HG03575 (cell line): ENCODE measurements at regions not wholly inside any gene's neighbourhood (a gene's known extent, or its start where the extent isn't known, plus 50 kb on each side); places are given as distances from the start of the nearest gene placed in this dataset.
"Not testable (repeated sequence)": the region's sequence is repeated elsewhere in the genome, so short reads cannot be mapped to it uniquely, and the experiment has no call there.

Experiments
- ATAC-seq: cut with Tn5 transposase; IDR thresholded peaks from one replicate; pipeline ENCODE4 v1.9.1; 2021; ENCODE audit not compliant: unreplicated experiment, insufficient number of reproducible peaks, low FRiP score; ENCODE audit errors: extremely low read depth

GRCh38 chr21:35607406-35607805 lies 452.9 kb downstream of the SETD4 start:
- no peak for ATAC-seq

GRCh38 chr21:35606578-35606977 lies 453.7 kb downstream of the SETD4 start:
- ATAC-seq = no peak

DNA sequence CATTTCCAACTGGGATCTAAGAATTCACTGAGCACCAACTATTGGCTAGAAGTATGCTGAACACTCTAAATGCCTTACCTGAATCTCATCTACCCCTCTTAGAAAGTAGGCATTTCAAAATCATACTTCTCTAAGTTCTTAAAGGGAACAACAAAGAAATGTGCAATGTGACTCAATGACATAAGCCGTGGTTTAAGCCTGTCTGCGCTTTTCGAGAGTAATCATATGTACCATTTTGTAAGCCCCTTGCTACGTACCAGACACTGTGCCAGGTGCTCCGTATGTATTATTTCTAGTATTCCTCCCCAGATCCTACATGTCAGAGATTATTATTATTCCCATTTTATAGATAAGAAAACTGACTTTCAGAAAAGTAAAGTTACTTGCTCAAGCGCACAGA lies 454.2 kb downstream of the SETD4 start:
- no peak for ATAC-seq

DNA sequence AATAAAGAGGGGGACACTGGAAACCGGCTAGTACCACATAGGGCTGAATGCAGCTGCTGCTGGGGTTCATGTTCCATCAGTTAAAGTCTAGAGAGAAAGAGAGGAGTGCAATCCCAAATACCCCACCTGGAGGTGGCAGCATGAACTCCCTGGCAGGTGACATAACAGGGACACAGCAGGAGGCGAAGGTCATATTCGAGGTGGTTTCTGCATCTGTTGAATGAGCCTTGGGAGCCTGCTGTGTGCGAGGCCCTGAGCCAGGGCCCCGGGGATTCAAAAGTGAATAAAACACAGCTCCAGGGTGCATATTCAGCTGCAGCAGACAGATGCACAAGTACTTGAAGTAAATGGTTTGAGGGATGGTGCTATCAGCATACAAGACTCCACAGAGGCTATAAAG lies 456.8 kb downstream of the SETD4 start:
- no peak for ATAC-seq

GRCh38 chr21:35602811-35603362 lies 457.4 kb downstream of the SETD4 start:
- no peak for ATAC-seq

DNA sequence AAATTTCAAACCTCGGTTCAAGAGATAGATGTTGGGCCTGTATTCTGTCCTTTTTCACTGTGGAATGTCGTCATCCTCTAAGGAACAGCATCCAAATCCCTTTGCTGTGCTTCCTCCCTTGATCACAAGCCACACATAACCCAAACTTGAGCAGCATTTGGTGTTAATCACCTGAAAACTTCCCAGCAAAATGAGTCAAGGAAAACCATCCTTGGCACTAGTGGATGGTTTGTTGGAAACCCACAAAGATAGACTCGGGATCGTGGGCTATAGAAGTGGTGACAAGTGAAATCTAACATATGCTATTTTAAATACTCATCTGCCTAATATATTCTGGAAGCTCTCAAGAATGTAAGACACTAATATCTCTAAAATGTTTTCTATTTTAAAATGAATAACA lies 459.1 kb downstream of the SETD4 start:
- no peak for ATAC-seq

GRCh38 chr21:35599164-35599563 lies 461.2 kb downstream of the SETD4 start:
- no peak for ATAC-seq

DNA sequence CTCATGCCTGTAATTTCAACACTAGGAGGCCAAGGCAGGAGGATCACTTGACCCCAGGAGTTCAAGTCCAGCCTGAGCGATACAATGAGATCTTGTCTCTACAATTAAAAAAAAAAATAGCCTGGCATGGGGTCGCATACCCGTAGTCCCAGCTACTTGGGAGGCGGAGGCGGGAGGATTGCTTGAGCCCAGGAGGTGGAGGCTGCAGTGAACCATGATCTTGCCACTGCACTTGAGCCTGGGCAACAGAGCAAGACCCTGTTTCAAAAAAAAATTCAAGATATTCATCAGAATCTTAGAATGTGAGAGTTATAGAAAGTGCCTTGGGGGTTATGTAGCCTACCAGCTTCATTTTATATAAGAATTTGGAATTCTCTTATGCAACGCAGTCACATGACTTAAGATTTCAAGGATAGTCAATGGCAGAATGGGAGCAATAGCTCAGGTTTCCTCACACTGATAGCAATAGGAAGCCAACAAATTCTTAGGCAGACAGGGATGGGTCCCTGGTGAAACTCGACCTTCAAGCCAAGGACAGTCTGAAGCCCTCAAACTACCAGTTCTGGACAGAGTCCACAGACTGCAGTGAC lies 462.5 kb downstream of the SETD4 start:
- ATAC-seq = no peak

GRCh38 chr21:35594905-35595304 lies 465.4 kb downstream of the SETD4 start:
- no peak for ATAC-seq

- ATAC-seq = no peak
Observed at GRCh38 chr21:35593000-35593502, 467.3 kb downstream of the SETD4 start.

GRCh38 chr21:35590284-35590683 lies 470.0 kb downstream of the SETD4 start:
- ATAC-seq = not testable (repeated sequence)

DNA sequence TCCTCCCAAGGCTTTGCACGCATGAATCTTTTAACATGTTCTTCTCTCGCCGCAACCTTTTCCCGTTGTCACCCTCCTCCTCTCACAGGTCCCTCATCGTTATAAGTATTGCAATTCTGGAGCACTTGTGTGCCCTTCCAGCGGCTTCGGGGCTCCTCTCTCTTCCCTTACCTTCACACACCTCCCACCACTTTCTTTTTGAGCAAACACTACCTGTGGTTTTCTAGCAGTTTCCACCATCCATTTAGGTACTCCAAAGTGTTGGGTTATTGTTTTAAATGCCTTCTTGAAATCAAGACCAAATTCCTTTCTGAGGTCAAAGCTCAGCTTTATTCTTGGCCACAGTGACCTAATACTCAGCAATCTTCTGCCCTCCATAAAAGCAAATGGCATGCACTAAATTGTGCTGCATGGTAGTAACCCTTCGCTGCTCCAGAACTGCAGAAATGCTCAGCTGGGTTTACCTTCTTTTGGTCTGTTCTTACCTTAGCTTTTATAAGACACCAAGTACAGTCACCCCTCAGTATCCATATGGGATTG lies 472.4 kb downstream of the SETD4 start:
- ATAC-seq = no peak

DNA sequence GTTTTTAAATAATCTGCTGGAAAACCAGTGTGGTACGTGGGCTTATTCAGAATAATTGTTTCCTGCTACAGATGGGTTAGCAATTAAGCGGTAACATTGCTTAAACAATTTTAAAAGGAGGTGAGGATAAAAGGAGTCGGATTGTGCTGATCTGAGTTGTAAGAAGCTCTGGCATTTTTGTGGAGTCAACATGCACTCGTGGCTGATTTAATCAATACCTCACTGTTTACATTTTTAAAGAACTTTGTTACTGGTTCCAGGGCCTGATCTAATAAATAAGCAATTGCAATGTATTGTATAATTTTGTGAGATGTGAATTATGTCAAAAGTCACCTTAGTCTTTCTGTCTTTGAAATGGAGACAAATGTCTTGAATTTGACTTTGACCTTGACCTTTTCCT lies 474.0 kb downstream of the SETD4 start:
- no peak for ATAC-seq

DNA sequence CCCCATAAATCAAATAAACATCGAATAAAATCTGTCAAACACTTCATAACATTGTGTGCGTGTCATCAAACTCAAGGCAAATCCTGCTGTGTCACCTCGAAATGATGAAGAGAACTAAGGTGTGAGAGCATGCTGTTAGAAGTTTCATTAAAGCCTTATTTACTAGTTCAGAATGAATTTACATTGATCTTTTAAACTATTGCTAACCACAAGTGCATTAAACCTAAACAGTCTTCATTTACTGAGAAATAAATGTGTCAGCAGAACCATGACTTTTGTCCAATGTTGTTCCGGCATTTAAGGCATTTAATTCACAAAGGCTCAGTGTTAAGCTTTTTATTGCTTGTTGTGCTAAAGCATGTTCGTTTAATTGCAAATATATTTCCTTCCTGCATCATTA lies 474.4 kb downstream of the SETD4 start:
- no peak for ATAC-seq

DNA sequence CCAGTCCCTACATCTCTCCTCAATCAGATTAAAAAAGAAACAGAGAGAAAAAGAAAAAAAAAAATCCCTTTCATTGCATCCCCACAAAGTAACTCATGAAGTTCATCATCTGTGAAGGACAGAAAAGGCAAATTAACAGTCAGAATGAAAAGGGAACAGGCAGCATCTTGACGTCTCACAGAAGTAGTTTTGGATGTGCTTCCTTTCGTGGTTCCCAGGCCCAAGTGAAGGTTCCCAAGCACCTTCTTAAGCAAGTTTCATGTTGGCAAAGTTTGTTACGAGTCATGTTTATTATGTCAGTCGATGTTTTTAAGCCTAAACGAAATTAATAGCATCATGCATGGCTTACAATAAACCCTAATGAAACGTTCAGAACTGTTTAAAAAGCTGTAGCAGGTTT lies 475.2 kb downstream of the SETD4 start:
- no peak for ATAC-seq

DNA sequence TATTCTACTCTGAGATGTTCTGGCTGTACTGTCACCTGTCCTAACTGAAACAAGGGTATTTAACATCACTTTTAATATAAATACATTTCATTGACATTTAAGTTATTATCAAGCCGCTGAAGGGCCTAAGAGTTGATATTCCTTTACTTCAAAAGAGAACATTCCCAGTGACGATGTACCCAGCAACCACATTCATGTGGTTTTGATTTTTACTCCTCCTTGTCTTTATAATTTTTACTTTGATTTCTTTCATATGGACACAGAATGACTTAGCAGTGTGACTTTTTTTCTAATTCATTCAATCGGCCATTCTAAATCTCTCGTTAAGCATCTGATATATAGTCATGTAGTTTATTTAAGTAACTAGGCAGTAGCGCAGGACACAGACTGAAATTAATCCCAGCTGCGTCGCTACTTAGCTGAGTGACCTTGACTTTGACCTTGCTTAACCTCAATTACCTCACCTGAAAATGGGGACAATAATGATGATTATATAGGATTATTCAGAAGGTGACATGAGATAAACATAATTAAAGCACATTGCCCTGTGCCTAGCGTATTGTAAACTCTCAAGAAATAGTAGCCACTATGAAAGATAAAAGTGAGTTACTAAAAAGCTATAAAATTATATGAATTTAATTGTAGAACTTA lies 476.6 kb downstream of the SETD4 start:
- no peak for ATAC-seq

GRCh38 chr21:35582731-35583130 lies 477.6 kb downstream of the SETD4 start:
- no peak for ATAC-seq

DNA sequence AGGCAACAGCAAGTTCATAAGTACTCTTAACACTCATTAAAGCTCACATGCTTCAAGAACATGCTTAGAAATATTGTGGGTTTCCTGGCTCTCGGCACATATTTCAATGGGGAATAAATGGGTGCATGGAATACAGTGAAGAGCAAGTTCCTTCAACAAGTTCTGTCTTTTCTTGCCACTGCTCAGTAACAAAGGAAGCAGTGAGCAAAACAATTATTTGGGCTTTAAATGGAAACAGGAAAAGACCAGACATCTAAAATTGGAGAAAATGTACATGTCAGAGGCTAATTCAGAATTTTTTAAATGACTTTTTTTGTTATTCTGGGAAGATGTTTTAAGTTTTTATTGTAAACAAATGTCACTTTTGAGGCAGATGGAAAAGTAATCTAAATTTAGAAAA lies 478.7 kb downstream of the SETD4 start:
- ATAC-seq = no peak

- ATAC-seq = no peak
Observed at GRCh38 chr21:35579520-35580293, 480.6 kb downstream of the SETD4 start.
